Peyer's patch (tissue), 4 donors: ENCODE measurements at regions not wholly inside any gene's neighbourhood (a gene's known extent, or its start where the extent isn't known, plus 50 kb on each side); places are given as distances from the start of the nearest gene placed in this dataset.

ENCODE experiments used
- POLR2A ChIP-seq, 2 donors: fragments of 450-650 bp; IDR thresholded peaks; one replicate each; pipeline ENCODE4 v1.5.1; 2017; ENCODE audit warnings: antibody characterized with exemption in 2 of 2, mild to moderate bottlenecking in 2 of 2, moderate library complexity in 2 of 2
- TF ChIP-seq, protein P1 (sequence below), 6 experiments: fragments of 450-650 bp in 4 of 6; fragments of 200-600 bp in 2 of 6; sonication (generic) in 1 of 6; IDR thresholded peaks; one replicate each; pipeline ENCODE4 v1.5.1; 2017 to 2019; ENCODE audit warnings: antibody characterized with exemption in 6 of 6, mild to moderate bottlenecking in 3 of 6, moderate library complexity in 1 of 6

DNA sequence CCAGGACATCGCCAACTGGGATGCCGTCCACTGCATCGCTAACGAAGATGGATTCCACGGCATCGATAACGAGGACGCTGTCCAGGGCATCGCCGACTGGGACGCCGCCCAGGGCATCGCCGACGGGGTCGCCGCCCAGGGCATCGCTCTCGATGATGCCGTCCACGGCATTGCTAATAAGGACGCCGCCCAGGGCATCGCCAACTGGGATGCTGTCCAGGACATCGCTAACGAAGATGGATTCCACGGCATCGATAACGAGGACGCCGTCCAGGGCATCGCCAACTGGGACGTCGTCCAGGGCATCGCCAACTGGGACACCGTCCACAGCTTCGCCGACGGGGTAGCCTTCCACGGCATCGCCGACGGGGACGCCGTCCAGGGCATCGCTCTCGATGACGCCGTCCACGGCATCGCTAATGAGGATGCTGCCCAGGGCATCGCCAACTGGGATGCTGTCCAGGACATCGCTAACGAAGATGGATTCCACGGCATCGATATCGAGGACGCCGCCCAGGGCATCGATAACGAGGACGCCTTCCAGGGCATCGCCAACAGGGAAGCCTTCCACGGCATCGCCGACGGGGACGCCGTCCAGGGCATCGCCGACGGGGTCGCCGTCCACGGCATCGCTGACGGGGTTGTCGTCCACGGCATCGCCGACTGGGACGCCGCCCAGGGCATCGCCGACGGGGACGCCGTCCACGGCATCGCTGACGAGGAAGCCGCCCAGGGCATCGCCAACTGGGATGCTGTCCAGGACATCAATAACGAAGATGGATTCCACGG is 948.4 kb downstream of the TUBA3C start:
- TF ChIP-seq, protein P1, sequence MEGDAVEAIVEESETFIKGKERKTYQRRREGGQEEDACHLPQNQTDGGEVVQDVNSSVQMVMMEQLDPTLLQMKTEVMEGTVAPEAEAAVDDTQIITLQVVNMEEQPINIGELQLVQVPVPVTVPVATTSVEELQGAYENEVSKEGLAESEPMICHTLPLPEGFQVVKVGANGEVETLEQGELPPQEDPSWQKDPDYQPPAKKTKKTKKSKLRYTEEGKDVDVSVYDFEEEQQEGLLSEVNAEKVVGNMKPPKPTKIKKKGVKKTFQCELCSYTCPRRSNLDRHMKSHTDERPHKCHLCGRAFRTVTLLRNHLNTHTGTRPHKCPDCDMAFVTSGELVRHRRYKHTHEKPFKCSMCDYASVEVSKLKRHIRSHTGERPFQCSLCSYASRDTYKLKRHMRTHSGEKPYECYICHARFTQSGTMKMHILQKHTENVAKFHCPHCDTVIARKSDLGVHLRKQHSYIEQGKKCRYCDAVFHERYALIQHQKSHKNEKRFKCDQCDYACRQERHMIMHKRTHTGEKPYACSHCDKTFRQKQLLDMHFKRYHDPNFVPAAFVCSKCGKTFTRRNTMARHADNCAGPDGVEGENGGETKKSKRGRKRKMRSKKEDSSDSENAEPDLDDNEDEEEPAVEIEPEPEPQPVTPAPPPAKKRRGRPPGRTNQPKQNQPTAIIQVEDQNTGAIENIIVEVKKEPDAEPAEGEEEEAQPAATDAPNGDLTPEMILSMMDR (IDR thresholded peaks at IDR 0.05) = no peak
- TF ChIP-seq POLR2A (IDR thresholded peaks at IDR 0.05) = no peak
